ENCODE measurements at regions not wholly inside any gene's neighbourhood (a gene's known extent, or its start where the extent isn't known, plus 50 kb on each side); places are given as distances from the start of the nearest gene placed in this dataset.

DNA sequence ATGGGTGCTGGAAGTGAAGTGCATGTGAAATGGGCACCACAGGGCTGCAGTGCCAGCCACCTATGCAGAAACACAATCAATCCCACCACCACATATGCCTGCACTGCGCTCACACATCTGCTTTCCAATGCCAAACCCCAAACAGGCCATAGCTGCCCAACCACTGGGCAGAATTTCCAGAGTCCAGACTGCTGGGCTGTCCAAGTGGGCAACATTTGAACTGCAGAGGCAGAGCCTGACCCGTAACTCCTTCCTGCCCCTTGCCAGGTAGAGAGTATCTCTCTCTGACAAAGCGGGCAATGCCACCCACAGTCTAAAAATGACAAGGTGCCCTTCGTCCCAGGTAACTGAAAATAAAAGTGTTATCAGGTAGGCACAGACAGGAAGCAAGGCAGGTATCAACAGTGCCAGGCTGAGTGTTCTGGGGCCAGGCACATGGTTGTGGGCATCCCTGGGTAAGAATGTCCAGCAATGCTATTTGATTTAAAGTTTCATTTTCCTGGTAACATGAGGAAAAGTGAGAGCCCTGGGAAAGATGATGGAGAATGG, 79.5 kb downstream of the FOXA2 start:
- no peak for DNase-seq (ENCODE audit: low read depth in 2 of 2)

GRCh38 chr20:22503577-22503976, 80.8 kb downstream of the FOXA2 start:
- DNase-seq (ENCODE audit: low read depth in 2 of 2), result no peak

GRCh38 chr20:22502731-22503191, 81.6 kb downstream of the FOXA2 start:
- DNase-seq (ENCODE audit: low read depth in 2 of 2), result no peak

DNA sequence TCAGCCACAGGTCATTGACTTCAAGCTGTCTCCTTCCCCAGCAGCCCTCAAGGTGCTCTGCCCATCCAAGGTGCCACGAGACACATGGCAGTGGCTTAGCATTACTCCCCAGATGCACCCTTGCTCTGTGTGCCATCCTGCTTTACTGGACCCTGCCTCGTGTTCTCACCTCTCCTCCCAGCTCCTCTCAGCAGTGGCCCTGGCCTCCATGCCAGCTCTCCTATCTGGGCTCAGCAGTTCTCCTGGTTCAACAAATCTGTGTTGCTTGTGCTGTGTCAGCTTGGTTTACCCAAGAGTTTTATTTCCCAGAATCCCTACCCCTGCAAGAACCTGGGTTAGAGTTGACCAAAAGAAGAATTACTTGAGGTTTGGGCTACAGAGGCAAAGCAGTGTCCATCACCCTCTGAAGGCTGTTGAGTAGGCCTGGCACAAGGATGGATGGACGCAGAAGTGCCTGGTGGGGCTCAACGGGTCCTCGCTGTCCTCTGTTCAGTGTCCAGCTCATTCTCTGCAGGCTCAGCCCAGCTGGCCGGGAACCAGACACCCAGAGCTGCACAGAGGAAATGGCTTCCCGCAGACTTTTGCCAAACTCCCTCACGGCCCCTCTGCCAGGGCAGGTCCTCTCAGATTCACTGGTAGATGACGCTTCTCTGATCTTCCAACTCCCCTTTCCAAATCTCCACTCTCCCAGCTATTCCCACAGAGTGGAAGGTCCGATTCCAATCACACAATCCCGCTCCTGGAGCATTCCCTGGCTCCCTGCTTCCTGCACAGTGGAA, 82.6 kb downstream of the FOXA2 start:
- no peak for DNase-seq (ENCODE audit: low read depth in 2 of 2)

DNA sequence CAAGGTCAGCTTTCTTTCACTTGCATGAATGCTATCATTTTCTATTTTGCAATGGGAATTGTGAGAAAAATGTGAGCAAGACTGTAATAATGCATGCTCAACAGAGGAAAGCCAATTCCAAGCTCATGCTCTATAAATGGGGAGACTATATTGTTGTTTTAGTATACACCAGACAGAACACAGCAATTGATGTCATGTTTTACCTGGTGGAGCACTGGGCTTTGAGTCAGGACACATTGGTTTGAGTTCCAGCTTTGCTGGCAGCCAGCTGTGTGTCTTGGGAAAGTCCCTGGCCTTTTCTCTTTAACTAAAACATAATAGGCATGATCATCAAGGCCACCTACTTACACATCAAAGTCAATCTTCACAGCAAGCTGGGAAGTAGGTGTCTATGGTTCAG, 83.3 kb downstream of the FOXA2 start:
- no peak for DNase-seq (ENCODE audit: low read depth in 2 of 2)

DNA sequence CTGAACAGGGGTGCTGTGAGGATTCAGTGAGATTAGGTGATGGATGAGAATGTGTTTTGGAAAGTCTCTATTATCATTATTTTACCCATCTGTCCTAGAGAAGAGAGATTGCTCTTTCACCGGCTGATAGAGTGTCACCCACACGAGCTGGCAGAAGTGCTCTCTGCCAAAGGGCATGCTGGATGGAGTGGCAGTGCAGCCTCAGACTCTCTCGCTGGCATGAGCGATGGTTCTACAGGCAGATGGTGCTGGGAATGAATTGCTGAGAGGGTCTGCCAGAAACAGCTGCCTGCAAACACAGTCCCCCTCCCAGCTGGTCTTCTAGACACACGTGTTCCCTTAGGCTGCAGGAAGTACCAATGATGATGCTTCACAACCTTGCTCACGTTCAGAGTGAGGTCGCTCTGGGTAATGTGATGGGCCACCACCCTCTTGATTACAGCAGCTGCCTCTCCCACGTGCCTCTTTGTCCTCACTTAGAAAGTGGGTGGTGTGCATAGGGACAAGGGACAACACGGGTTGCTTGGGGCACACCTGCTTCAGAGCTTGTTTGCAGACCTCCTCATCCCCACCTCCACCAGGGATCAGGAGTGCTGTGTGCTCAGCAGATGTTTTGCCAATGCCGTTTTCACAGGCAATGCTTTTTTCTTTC, 84.7 kb downstream of the FOXA2 start:
- DNase-seq (ENCODE audit: low read depth in 2 of 2), result no peak

- no peak for DNase-seq (ENCODE audit: low read depth in 2 of 2)
Observed at GRCh38 chr20:22496817-22497216, 87.6 kb downstream of the FOXA2 start.

DNA sequence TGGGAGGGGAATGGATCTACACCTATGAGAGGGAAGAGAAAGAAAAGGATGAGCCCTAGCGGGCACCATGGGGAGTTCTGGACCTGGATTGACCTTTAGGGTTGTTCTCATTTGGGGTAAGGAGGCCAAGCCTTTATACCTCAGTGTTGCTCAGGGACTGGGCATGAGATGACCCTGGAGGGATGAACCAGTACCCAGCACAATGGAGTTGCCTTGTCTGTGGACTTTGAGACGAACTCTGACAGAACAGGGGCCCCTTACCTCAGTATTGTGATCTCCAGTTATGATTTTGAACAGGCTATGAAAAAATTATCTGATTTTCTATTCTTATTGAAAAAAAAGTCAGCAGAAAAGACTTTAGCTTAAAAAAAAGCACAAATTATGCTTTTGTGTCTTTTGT, 88.6 kb downstream of the FOXA2 start:
- DNase-seq (ENCODE audit: low read depth in 2 of 2), result no peak

GRCh38 chr20:22495172-22495571, 89.2 kb downstream of the FOXA2 start:
- DNase-seq (ENCODE audit: low read depth in 2 of 2), result no peak

GRCh38 chr20:22492497-22492896, 91.9 kb downstream of the FOXA2 start:
- no peak for DNase-seq (ENCODE audit: low read depth in 2 of 2)

DNA sequence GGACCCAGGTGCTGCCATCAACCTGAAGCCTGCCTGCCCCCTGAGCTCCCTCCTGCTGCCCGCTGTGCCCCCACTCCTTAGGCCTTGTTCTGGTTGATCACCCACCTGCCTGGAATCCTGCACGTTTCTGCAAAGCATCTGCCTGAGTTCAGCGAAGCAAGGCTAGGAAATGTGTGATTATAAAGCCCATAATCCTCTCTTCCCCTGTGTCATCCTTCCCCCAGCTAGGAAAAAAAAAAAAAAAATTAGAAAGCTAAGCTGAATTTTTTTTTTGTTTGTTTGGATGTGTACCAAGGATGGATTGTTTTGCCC, 93.2 kb downstream of the FOXA2 start:
- DNase-seq (ENCODE audit: low read depth in 2 of 2), result no peak

DNA sequence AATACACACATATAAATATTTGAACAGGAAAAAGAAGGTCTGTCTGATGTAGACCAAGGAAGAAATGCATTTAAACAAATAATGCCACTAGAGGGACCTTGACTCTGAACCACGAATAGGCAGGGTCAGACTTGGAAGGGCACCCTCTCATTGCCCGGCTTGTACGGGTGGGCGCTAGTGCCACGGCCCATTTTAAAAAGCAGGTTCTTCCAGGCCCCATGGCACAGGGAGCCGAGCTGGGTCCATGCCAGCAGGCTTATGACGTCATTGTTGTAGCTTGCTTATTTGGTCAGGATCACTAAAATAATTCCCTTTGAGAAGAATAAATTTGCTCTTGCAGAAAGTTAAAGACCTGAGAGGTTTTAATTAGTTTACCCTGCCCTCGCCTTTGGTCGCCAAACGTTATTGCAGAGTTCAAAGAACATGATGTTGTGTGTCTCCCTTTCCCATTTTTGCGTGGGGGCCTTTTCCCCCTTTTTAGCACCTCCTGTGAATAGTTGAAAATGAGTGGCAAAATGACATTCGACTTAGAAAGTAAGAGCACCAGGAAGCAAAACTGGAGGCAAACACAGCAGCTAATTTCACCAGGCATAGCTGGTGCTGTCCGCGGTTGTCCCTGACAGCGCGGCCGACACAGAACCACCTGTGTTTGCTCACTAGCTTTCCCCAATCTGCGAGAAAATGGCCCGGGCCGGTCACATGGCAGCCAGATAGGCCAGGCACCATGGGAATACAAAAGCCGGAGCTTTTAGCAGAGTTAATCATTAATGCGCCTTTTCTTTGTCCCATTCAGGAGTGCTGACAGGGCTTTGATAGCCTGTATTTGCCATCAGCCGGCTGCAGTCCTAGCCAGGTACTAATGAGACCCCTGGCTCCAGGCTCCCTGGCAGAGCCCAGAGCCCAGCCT, 93.8 kb downstream of the FOXA2 start:
- no peak for DNase-seq (ENCODE audit: low read depth in 2 of 2)

DNA sequence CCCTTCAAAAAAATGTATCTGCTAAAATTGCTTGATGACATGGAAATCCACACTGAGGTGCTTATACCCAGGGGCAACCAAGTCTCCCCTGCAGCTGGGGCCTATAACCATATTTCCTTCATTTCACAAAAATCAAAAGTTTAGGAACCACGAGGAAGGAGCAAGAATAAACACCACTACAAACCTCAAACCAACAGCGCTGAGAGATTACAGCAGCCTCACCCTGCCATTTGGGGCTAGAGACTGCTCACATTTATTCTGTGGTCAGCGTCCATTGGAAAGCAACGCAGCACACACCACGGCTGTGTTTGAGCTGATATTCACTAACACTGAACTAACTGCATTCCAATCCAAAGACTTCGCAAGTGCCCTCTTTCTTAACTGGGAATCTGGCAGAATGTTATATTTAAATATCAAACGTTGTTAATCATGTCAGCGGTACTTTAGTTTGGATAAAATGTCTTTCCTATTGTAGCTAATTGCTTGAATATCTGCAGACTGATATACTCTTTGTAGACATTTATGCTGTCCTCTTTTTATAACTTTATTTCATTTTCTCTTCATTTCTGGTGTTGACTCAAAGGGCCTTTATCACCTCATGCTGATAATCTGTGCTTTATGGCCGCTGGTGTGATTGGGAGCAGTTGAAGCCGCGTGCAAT, 94.6 kb downstream of the FOXA2 start:
- DNase-seq (ENCODE audit: low read depth in 2 of 2), result no peak

- no peak for DNase-seq (ENCODE audit: low read depth in 2 of 2)
Observed at GRCh38 chr20:22480336-22480735, 104.0 kb downstream of the FOXA2 start.

GRCh38 chr20:22475662-22476061, 108.7 kb downstream of the FOXA2 start:
- DNase-seq (ENCODE audit: low read depth in 2 of 2), result no peak

- no peak for DNase-seq (ENCODE audit: low read depth in 2 of 2)
Observed at GRCh38 chr20:22474224-22474623, 110.1 kb downstream of the FOXA2 start.

- no peak for DNase-seq (ENCODE audit: low read depth in 2 of 2)
Observed at GRCh38 chr20:22473293-22473692, 111.1 kb downstream of the FOXA2 start.

DNA sequence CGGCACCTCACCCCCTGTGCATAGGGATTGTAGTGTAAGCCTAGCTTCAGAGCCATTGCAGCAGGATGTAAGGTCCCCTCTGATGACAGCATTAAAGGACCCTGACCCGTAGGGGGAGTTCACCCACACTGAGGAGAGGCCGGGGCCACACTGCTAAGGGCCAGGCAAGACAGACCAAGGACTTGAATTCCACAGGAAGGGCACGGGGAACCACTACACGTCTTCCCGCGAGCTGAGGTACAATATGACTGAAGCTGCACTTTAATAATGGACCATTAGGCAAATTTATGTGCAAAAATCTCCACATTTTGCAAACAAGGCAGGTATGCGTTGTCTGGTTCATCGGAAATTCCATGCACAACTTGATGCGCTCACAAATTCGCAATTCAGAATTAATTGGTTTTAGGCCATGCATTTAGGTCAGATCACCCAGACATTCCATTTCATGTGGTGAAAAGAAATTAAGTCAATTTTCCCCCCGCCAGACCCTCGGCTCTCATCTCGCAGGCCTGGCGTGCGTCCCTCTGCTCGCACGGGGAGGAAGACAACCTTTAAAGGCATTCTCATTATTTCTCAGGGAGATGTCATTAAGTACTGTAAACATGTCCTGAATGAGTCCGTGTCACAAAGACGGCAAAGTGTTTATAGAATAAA, 111.8 kb downstream of the FOXA2 start:
- no peak for DNase-seq (ENCODE audit: low read depth in 2 of 2)

- no peak for DNase-seq (ENCODE audit: low read depth in 2 of 2)
Observed at GRCh38 chr20:22471156-22471836, 113.1 kb downstream of the FOXA2 start.

DNA sequence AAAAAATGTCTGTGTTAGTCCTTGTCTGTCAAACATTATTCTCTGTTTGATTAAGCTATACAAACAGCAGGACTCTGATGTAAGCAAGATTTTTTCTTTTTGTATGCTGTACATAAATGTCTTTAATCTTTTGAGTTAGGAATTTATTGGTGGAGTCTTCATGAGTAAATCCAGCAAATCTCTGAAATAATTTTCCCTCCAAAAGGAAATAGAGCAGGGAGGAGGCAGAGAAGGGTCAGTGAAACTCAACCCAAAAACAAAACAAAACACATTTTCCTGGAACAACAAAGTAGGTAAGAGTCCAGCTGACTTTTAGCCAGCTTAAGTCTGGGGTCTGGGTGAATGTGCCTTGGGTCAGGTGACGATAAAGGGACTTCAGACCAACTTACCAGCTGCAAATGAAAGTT, 113.7 kb downstream of the FOXA2 start:
- DNase-seq (ENCODE audit: low read depth in 2 of 2), result no peak
